ENCODE measurements at regions not wholly inside any gene's neighbourhood (a gene's known extent, or its start where the extent isn't known, plus 50 kb on each side); places are given as distances from the start of the nearest gene placed in this dataset.
A peak's percentile ranks its signal among the peaks of the same experiment; 100 is the strongest.

DNA sequence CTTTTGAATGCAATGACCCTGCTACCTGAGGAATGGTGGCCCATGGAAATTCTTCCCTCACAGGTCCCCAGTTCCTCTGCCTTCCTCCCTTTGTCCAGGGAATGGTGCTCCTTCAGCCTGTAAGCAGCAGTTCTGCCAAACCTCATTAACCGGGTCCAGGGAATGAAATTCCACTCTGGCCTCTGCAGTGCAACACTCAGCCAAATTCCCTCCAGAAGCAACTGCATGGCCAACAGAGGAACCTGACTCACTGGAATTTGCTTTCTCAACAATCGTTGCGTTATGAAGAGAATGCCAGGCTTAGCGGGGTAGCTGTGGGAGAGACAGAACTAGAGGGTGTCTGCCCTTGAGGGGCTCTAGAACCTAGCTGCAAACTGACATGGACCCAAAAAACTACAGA lies 449.4 kb upstream of the PROK2 start:
- no peak for DNase-seq
- no peak overlapping the region for H3K27ac ChIP-seq (ENCODE audit: low read depth in 1 of 2, low read length in 2 of 2)
- WGBS (ENCODE audit: insufficient coverage) = 56% methylated on average over 3 of the region's 4 CpGs
- no peak overlapping the region for H2AFZ ChIP-seq (ENCODE audit: insufficient read depth, low read depth, low read length, poor library complexity, severe bottlenecking)
- no peak overlapping the region for H3K4me2 ChIP-seq (replicated peaks; ENCODE audit: extremely low read depth, low read length, poor library complexity, severe bottlenecking)
- H3K79me2 ChIP-seq (ENCODE audit: insufficient read depth, low read length) = no peaks in the 10 kb centered on the region
- no peaks in the 10 kb centered on the region for H3K27me3 ChIP-seq (ENCODE audit: control insufficient read depth in 2 of 2, insufficient read depth in 2 of 2, low read length in 2 of 2)
- H3K4me3 ChIP-seq (replicated peaks in 1 of 3; ENCODE audit: low read depth in 2 of 3, low read length in 3 of 3) = no peak overlapping the region
- intact Hi-C loops (cut with micrococcal nuclease) = no loop called here
- no peaks in the 10 kb centered on the region for H4K20me1 ChIP-seq (ENCODE audit: insufficient read depth, low read length)
- no peaks in the 10 kb centered on the region for H3K9me3 Mint-ChIP-seq
- H3K9me3 ChIP-seq (replicated peaks in 1 of 2; ENCODE audit: control insufficient read depth in 1 of 2, insufficient read depth in 1 of 2, low read length in 2 of 2) = no peaks in the 10 kb centered on the region
- TF ChIP-seq, protein P1, sequence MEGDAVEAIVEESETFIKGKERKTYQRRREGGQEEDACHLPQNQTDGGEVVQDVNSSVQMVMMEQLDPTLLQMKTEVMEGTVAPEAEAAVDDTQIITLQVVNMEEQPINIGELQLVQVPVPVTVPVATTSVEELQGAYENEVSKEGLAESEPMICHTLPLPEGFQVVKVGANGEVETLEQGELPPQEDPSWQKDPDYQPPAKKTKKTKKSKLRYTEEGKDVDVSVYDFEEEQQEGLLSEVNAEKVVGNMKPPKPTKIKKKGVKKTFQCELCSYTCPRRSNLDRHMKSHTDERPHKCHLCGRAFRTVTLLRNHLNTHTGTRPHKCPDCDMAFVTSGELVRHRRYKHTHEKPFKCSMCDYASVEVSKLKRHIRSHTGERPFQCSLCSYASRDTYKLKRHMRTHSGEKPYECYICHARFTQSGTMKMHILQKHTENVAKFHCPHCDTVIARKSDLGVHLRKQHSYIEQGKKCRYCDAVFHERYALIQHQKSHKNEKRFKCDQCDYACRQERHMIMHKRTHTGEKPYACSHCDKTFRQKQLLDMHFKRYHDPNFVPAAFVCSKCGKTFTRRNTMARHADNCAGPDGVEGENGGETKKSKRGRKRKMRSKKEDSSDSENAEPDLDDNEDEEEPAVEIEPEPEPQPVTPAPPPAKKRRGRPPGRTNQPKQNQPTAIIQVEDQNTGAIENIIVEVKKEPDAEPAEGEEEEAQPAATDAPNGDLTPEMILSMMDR (IDR thresholded peaks at IDR 0.05) = no peak
- H3K36me3 Mint-ChIP-seq = no peaks in the 10 kb centered on the region
- peaks cover 6% of the 10 kb centered on the region for H3K4me1 Mint-ChIP-seq
- no peak overlapping the region for H3K27ac Mint-ChIP-seq
- no peaks in the 10 kb centered on the region for H3K36me3 ChIP-seq (replicated peaks in 1 of 2; ENCODE audit: control insufficient read depth in 1 of 2, insufficient read depth in 2 of 2, low read length in 2 of 2)
- peaks cover 0 to 5% (median 0%) of the 10 kb centered on the region in 3 donors for H3K27me3 Mint-ChIP-seq (ENCODE audit: low read depth in 3 of 3)
- H3K9ac ChIP-seq (ENCODE audit: insufficient read depth, low read length, poor library complexity, severe bottlenecking) = no peak overlapping the region
- no peaks in the 10 kb centered on the region for H3K4me1 ChIP-seq (ENCODE audit: control insufficient read depth in 1 of 2, insufficient read depth in 2 of 2, low read length in 2 of 2)
- H3K4me3 Mint-ChIP-seq = no peak overlapping the region

- H3K36me3 ChIP-seq (replicated peaks in 1 of 2; ENCODE audit: control insufficient read depth in 1 of 2, insufficient read depth in 2 of 2, low read length in 2 of 2) = no peaks in the 10 kb centered on the region
- Mint-ChIP-seq H3K9me3 (no peaks in the 10 kb centered on the region), H3K27me3 (ENCODE audit: low read depth in 3 of 3) (peaks cover 0 to 5% (median 2%) of the 10 kb centered on the region in 3 donors), H3K27ac (peak overlapping the region in 1 of 7 donors; percentile 73), H3K4me1 (peaks cover 6% of the 10 kb centered on the region), H3K4me3 (no peak overlapping the region), H3K36me3 (no peaks in the 10 kb centered on the region)
- H3K4me2 ChIP-seq (replicated peaks; ENCODE audit: extremely low read depth, low read length, poor library complexity, severe bottlenecking) = no peak overlapping the region
- no peaks in the 10 kb centered on the region for H3K27me3 ChIP-seq (ENCODE audit: control insufficient read depth in 2 of 2, insufficient read depth in 2 of 2, low read length in 2 of 2)
- TF ChIP-seq, protein P1 (IDR thresholded peaks at IDR 0.05) = no peak
- H3K27ac ChIP-seq (ENCODE audit: low read depth in 1 of 2, low read length in 2 of 2) = no peak overlapping the region
- H3K79me2 ChIP-seq (ENCODE audit: insufficient read depth, low read length) = no peaks in the 10 kb centered on the region
- H3K9me3 ChIP-seq (replicated peaks in 1 of 2; ENCODE audit: control insufficient read depth in 1 of 2, insufficient read depth in 1 of 2, low read length in 2 of 2) = no peaks in the 10 kb centered on the region
- 91% methylated on average over 1 of the region's 2 CpGs for WGBS (ENCODE audit: insufficient coverage)
- no peak for DNase-seq
- no peaks in the 10 kb centered on the region for H3K4me1 ChIP-seq (ENCODE audit: control insufficient read depth in 1 of 2, insufficient read depth in 2 of 2, low read length in 2 of 2)
- no peak overlapping the region for H3K4me3 ChIP-seq (replicated peaks in 1 of 3; ENCODE audit: low read depth in 2 of 3, low read length in 3 of 3)
- intact Hi-C loops (cut with micrococcal nuclease) = no loop called here
- no peak overlapping the region for H2AFZ ChIP-seq (ENCODE audit: insufficient read depth, low read depth, low read length, poor library complexity, severe bottlenecking)
- H3K9ac ChIP-seq (ENCODE audit: insufficient read depth, low read length, poor library complexity, severe bottlenecking) = no peak overlapping the region
- H4K20me1 ChIP-seq (ENCODE audit: insufficient read depth, low read length) = no peaks in the 10 kb centered on the region
These were observed 448.6 kb upstream of the PROK2 start for GRCh38 chr3:72233571-72233970.
